GM12864 (cell line): ENCODE measurements at regions not wholly inside any gene's neighbourhood (a gene's known extent, or its start where the extent isn't known, plus 50 kb on each side); places are given as distances from the start of the nearest gene placed in this dataset.
"Not testable (repeated sequence)": the region's sequence is repeated elsewhere in the genome, so short reads cannot be mapped to it uniquely, and the experiment has no call there.

ENCODE experiments used
- DNase-seq: peaks from one replicate; pipeline ENCODE4 v3.0.0-alpha.2; 2011; ENCODE audit warnings: low read depth
- H3K4me3 ChIP-seq: 2 replicates; pipeline ENCODE4 v1.5.1; 2011; ENCODE audit warnings: mild to moderate bottlenecking, low read depth, low read length, control low read depth

DNA sequence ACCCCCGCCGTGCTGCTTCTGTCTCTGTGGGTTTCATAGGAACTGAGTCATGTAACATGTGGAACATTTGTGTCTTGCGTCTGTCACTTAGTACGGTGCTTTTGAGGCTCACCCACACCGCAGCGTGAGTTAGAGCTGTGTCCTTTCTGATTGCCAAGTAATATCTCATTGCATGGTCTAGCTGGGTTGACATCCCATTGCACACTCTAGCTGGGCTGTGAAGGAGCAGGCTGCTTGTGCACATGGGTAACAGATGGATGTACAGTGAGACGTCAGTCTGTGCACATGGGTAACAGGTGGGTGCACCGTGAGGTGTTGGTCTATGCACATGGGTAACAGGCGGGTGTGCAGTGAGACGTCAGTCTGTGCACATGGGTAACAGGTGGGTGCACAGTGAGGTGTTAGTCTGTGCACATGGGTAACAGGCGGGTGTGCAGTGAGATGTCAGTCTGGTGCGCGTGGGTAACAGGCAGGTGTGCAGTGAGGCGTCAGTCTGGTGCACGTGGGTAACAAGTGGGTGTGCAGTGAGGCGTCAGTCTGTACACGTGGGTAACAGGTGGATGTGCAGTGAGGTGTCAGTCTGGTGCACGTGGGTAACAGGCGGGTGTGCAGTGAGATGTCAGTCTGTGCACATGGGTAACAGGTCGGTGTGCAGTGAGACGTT lies 58.5 kb upstream of the METTL9 start:
- not testable (repeated sequence) for H3K4me3 ChIP-seq
- peak; percentile 58 for DNase-seq

DNA sequence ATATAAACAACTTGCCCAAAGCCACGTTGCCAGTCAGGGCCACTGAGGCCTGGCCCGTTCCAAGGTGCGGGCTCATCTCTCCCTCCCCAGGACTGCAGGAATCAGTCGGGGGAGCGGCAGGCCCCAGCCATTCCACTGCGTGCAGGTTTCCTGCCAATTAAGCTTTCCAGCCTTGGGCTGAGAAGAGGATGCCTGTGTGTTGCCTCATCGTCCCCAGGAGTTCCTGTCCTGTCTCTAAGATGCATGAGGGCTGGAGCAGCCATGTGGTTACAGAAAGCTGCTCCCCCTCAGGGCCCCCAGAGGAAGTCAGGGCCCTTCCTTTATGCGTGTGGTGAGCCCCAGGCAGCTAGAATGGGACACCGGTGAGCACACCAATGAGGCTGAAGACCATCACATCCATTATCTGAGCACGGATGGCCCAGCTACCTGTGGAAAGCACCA lies 57.7 kb upstream of the METTL9 start:
- H3K4me3 ChIP-seq, DNase-seq: not testable (repeated sequence)

DNA sequence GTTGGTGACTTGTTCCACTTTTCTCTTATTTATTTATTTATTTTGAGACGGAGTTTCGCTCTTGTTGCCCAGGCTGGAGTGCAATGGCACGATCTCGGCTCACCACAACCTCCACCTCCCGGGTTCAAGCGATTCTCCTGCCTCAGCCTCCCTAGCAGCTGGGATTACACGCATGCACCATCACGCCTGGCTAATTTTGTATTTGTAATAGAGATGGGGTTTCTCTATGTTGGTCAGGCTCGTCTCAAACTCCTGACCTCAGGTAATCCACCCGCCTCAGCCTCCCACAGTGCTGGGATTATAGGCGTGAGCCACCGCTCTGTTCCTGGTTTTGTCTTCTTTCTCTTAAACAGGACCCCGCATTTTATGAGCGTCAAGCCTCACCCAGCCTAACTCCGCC lies 57.3 kb upstream of the METTL9 start:
- H3K4me3 ChIP-seq, DNase-seq: not testable (repeated sequence)

DNA sequence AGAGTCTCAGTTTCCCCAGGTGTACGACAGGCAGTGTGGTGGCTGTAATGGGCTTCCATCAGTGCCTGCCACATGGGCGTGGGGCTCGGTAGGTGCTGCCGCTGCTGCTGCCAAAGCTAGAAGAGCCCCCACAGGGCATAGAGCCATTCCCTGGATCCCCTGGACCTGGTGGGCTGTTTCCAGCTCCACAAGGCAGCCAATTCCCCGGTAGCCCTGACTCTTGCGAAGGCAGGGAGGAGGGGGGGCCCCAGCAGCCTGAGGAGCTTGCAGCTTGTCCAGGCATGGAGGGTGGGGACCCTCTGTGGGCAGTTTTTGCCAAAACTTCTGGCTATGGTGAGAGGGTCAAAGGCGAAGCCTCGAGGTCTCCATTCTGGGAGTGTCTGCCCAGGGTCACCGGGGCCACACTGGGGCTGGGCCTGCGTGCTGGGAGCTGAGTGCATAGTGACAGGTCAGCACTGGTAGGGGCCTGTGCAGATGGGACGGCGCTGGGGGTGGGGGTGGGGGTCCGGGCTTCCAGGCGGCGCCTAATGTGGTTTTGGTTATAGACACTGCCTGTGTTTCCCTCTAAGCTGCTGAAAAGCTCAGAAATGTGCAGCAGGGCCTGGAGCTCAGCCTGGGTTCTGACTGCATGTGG lies 56.8 kb upstream of the METTL9 start:
- not testable (repeated sequence) for DNase-seq, H3K4me3 ChIP-seq

DNA sequence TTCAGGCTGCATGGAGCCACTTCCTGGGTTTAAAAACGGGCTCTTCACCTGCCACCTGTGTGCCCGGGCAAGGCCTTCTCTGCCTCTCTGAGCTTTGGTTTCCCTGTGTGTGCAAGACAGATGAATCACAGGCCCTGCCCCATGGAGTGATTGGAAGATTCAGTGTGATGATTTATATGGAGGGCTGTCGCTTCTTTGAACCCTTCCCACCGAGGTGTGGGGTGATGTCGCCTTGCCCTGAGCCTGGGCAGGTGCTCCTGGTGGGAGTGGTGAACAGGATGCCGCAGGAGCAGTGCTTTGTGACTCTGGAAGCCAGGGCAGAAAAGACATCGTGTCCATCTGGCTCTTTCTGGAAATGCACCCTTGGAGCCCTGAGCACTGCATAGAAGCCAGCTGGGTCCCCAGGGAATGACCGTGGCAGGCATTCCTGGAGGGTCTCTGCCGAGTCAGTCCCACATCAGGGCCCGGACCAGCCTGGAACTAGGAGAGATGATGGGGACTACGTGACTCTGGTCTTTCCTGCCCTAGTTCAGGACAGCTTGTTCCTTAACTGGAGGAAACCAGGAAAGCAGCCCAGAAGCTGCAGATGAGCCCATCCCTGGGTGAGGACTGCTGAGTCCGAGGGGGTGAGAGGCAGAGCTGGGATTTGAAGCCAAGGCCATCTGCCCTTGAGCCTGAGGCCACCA lies 56.1 kb upstream of the METTL9 start:
- not testable (repeated sequence) for H3K4me3 ChIP-seq, DNase-seq

DNA sequence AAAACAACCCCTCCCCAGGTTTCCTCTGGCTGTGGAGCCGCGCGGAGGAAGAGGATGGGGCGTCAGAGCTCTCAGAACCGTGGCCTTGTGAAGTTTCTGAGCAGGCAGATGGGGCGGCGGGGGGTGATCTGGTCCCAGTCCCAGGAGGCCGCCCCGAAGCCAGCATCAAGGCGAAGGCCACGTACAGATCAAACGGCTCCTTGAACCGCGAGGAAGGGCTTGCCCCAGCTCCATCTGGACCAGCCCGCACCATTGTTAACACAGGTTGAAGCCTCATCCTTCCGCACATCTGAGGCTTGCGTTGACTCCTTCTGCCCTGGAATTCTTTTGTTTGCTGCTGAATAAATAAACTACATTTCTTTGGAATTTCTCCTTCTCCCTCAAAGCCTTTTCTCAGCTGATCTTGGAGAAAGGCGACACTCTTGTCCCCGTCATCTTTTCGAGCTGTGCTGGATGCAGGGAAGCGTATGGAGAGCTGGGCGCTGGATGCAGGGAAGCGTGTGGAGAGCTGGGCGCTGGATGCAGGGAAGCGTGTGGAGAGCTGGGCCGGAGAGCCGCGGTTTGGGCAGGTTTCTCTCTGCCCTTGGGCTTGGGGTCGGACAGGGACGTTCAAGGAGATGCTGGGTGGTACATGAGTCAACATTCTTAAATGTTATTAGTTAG lies 53.6 kb upstream of the METTL9 start:
- H3K4me3 ChIP-seq, DNase-seq: not testable (repeated sequence)

DNA sequence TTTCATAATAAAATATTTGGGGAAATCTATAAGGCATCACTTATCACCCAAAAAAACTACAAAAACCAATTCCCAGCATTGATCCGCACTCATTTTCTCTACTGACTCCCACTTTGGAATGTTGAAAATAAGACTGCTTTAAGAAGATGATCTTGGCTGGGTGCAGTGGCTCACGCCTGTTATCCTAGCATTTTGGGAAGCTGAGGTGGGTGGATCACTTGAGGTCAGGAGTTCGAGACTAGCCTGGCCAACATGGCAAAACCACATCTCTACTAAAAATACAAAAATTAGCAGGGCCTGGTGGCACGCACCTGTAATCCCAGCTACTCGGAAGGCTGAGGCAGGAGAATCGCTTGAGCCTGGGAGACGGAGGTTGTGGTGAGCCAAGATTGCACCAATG lies 50.0 kb upstream of the METTL9 start:
- not testable (repeated sequence) for H3K4me3 ChIP-seq, DNase-seq
